ENCODE measurements at regions not wholly inside any gene's neighbourhood (a gene's known extent, or its start where the extent isn't known, plus 50 kb on each side); places are given as distances from the start of the nearest gene placed in this dataset.

- Histone ChIP-seq H3K27ac (ENCODE audit: insufficient read depth, low read length) (no peak overlapping the region), H3K9ac (ENCODE audit: low read depth, low read length) (no peak overlapping the region)
Measured at GRCh38 chr1:172980971-172981370, 69.8 kb downstream of the TNFSF18 start.

More at GRCh38 chr1:172980971-172981370, 69.8 kb downstream of the TNFSF18 start:
- 0 out of 2 replicates have a peak overlapping the region, but pooled peaks have one; percentile 61 for H2BK120ac ChIP-seq (ENCODE audit: low read depth, low read length)
- H4K8ac ChIP-seq (ENCODE audit: low read depth in 2 of 2, low read length in 2 of 2) = no peak overlapping the region
- POLR2A ChIA-PET (ENCODE audit: unreplicated experiment) = no interaction called here
- peaks cover 7% of the 10 kb centered on the region; the same call in 1 of the 2 replicates for H3K4me1 ChIP-seq (ENCODE audit: control insufficient read depth, insufficient read depth, low read length)
- H3K4me2 ChIP-seq (ENCODE audit: low read depth, low read length) = no peak overlapping the region
- H2BK5ac ChIP-seq (ENCODE audit: low read depth, low read length, poor library complexity, severe bottlenecking) = peak overlapping the region; percentile 88
- no peaks in the 10 kb centered on the region for H4K20me1 ChIP-seq (ENCODE audit: insufficient read depth, low read length)
- no peaks in the 10 kb centered on the region for H3K9me3 ChIP-seq (ENCODE audit: control insufficient read depth, insufficient read depth, low read length)
- no peak overlapping the region for H3K4me3 ChIP-seq (ENCODE audit: insufficient read depth, low read depth, low read length)
- no peak overlapping the region for H4K5ac ChIP-seq (ENCODE audit: low read depth, low read length)
- no peak overlapping the region for H3K18ac ChIP-seq (ENCODE audit: low read depth, low read length)
- CTCF ChIA-PET = no interaction called here
- intact Hi-C loops (cut with micrococcal nuclease) (no loop called here), dilution Hi-C loops (cut with HindIII; ENCODE audit: low sequenced_read_pairs, unreplicated experiment) (no loop called here), in situ Hi-C loops (cut with MboI; ENCODE audit: low sequenced_read_pairs) (no loop called here)
- no peak overlapping the region for H3K56ac ChIP-seq (ENCODE audit: extremely low read depth, insufficient read depth, low read length)
- H3K4ac ChIP-seq (ENCODE audit: low read depth, low read length) = no peak overlapping the region
- no peak overlapping the region for H2AFZ ChIP-seq (replicated peaks; ENCODE audit: low read length, poor library complexity)
- no peak for ATAC-seq (ENCODE audit: low read depth)
- H3K27me3 ChIP-seq (ENCODE audit: control insufficient read depth, insufficient read depth, low read length) = no peaks in the 10 kb centered on the region
- no peak for TF ChIP-seq RFX5 (IDR thresholded peaks at IDR 0.05; ENCODE audit: low read depth, low read length)
- TF ChIP-seq CEBPB (IDR thresholded peaks at IDR 0.05; ENCODE audit: low read depth, low read length) = 0 out of 2 replicates have a peak, but pooled peaks have one; percentile 9
- WGBS, 2 experiments (ENCODE audit: extremely low coverage in 2 of 2, insufficient read length in 1 of 2) = no CpG with 5 or more reads among the region's 2 CpGs
- BruUV-seq (replicated peaks) = no TSS peak
- no peak overlapping the region for H3K14ac ChIP-seq (replicated peaks; ENCODE audit: low read depth, low read length)
- no peaks in the 10 kb centered on the region for H3K79me1 ChIP-seq (ENCODE audit: low read depth in 1 of 2, low read length in 2 of 2)
- H3K36me3 ChIP-seq (ENCODE audit: control insufficient read depth, insufficient read depth, low read length) = no peaks in the 10 kb centered on the region
- DNase-seq = no peak
- H2BK20ac ChIP-seq (ENCODE audit: low read depth, low read length) = no peak overlapping the region
- no peak overlapping the region for H2AK5ac ChIP-seq (ENCODE audit: low read depth, low read length)
- no peak overlapping the region for H4K91ac ChIP-seq (ENCODE audit: insufficient read depth, low read depth, low read length)
- no peak overlapping the region for H2AK9ac ChIP-seq (replicated peaks; ENCODE audit: low read depth, low read length, poor library complexity)
- H3K9me1 ChIP-seq (ENCODE audit: insufficient read depth, low read length) = no peaks in the 10 kb centered on the region
- H2BK15ac ChIP-seq (ENCODE audit: low read depth, low read length) = no peak overlapping the region
- no peak overlapping the region for H3K23ac ChIP-seq (ENCODE audit: low read depth, low read length)

Measured in IMR-90 (cell line).